HG02678 (cell line): ENCODE measurements at regions not wholly inside any gene's neighbourhood (a gene's known extent, or its start where the extent isn't known, plus 50 kb on each side); places are given as distances from the start of the nearest gene placed in this dataset.
A peak's percentile ranks its signal among the peaks of the same experiment; 100 is the strongest.
"Not testable (repeated sequence)": the region's sequence is repeated elsewhere in the genome, so short reads cannot be mapped to it uniquely, and the experiment has no call there.

Experiments used
- ATAC-seq: cut with Tn5 transposase; IDR thresholded peaks from one replicate; pipeline ENCODE4 v1.9.1; 2021; ENCODE audit warnings: mild to moderate bottlenecking, moderate library complexity; ENCODE audit not compliant: unreplicated experiment

DNA sequence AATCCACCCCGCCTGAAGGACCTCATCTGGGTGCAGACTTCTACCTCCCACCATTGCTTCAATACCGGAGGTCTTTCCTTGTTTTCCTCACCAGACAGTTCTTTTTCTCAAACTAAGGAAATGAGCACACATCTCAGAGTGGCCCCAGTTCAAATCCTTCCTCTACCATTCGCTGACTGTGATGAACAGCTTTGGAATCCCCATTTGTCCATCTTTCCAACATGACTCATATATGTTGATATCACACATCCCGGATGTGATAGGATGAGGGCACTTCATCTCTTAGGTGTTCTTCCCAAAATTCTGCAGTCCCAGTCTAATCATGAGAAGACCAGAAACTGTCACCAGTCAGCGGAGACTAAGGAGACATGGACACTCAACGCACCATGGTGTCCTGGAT is 67.9 kb upstream of the SMURF2 start:
- not testable (repeated sequence) for ATAC-seq

DNA sequence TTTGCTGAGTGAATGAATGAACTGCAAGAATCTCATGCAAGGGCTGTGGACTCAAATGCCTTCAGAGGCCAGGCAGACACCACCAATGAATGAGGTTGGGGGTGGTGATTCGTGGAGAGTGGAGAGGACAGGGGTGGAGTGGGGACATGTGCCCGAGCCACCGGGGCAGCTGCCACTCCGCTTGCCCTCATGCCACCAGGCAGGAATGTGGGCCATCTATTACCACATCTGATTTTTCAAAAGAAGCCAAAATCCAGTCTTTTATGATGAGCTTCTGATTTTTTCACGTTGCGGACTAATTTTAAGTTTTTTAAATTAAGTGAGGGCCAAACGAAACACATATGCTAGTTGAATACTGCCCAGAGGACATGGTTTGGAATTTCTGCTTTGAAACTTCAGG is 67.1 kb upstream of the SMURF2 start:
- no peak for ATAC-seq

DNA sequence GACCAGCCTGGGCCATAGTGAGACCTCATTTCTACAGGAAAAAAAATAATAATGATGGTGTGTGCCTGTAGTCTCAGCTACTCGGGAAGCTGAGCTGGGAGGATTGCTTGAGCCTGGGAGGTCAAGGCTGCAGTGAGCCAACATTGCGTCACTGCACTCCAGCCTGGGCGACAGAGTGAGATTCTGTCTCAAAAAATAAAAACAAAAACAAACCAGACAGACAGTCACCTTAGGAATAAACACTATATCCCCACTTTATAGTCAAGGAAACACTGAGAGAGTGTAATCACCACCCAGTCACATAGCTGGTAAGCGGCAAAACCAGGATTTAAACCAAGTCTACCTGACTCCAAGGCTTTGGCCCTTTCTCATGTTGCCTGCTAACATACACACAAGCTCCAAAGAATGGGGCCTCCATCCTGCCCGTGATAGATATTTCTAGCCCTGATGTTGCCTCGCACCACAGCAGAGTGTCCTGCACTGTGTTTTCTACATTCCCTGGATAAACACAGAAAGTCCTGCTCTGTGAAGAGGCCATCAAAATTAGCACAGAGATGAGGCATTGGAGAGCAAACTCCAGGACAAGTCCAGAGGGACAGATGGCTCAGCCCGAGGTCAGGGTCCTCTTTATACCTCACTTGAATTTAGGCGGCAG is 66.1 kb upstream of the SMURF2 start:
- ATAC-seq = no peak

DNA sequence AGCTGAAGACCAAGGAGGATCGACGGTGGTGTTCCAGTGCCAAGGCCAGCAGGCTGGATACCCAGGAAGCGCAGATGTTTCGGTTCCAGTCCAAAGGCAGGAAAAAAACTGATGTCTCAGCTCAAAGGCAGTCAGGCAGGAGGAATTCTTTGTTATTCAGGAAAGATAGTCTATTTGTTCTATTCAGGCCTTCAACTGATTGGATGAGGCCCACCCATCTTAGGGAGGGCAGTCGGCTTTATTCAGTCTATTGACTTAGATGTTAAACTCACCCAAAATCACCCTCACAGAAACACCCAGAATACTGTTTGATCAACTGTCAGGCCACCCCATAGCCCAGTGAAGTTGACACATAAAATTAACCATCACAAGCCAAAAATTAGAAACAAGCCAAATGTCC is 63.9 kb upstream of the SMURF2 start:
- not testable (repeated sequence) for ATAC-seq

DNA sequence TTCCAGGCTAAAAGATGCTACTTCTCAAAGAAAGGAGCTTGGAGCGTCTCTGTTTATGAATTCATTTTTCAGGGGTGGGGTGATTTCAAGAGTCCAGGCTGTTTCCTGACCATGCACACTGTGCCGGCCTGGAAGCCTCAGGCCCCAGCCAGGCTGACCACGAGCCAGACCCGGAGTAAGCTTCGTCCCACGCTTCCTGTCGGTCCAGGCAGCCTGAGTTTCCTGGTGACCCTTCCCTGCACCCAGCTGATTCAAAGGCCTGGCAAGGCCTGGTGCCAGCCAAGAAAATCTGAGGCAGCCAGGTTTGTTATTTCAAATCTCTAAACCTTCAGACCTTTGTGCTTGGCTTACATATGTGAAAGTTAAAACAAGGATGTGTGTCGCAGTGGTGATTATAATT is 62.1 kb upstream of the SMURF2 start:
- ATAC-seq = not testable (repeated sequence)

DNA sequence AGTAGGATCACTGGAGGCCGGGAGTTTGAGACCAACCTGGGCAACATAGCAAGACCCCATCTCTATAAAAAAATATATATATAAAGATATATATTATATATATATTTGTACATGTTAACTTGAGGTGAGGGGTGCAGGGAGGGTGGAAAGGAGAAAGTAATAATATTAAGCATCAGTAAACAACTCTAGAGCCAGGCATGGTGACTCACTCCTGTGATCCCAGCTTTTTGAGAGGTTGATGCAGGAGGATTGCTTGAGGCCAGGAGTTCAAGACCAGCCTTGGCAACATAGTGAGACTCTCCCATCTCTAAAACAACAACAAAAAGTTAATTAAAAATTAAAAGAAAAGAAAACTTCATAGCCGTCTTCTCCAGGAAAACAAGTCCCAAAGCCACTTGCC is 61.7 kb upstream of the SMURF2 start:
- ATAC-seq = no peak

DNA sequence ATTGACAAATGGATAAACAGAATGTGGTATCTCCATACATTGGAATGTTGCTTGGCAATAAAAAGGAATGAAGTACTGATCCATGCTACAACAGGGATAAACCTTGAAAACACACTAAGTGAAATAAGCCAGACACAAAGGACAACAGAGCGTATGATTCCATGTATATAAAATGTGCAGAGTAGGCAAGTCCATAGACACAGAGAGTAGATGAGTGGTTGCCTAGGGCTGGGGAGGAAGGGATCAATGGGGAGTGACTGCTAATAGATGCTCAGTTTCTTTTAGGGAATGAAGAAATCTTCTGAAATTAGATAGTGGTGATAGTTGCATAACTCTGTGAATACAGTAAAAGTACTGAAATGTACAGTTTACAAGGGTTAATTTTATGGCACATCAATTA is 59.4 kb upstream of the SMURF2 start:
- not testable (repeated sequence) for ATAC-seq

DNA sequence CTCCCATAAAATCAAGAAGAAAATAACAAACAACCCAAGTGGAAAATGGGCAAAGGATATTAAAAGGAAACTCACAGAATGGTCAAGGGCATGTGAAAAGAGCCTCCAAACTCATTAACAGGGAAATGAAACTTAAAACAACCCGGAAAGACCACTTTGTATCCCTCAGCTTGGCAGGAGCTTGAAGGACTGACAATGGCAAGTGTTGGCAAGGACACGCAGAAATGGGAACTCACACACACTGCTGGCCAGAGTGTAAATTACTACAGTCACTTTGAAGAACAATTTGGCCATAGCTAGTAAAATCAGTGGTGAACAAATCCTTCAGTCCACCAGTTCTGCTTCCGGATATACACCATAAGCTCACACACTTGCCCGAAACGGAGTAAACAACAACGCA is 58.1 kb upstream of the SMURF2 start:
- not testable (repeated sequence) for ATAC-seq

DNA sequence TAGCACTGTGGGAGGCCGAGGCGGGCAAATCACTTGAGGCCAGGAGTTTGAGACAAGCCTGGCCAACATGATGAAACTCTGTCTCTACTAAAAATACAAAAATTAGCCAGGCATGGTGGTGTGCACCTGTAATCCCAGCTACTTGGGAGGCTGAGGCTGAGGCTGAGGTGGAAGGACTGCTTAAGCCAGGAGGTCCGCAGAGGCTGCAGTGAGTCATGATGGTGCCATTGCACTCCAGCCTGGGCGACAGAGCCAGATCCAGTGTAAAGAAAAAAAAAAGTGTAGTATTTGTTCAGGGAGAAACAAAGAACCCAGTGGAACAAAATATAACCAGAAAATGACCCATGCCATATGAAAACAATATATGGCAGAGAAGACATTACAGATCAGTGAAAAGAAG is 57.4 kb upstream of the SMURF2 start:
- ATAC-seq = not testable (repeated sequence)

DNA sequence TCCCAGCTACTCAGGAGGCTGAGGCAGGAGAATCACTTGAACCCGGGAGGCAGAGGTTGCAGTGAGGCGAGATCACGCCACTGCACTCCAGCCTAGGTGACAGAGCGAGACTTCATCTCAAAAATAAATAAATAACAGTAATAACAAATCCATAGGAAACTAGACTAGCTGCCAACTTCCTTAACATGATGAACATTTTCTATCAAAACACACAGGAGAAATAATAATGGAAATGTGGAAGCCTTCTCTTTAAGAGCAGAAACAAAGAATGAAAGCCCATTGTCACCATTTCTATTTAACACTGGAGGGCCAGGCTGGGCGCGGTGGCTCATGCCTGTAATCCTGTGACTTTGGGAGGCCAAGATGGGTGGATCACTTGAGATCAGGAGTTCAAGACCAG is 56.7 kb upstream of the SMURF2 start:
- not testable (repeated sequence) for ATAC-seq

DNA sequence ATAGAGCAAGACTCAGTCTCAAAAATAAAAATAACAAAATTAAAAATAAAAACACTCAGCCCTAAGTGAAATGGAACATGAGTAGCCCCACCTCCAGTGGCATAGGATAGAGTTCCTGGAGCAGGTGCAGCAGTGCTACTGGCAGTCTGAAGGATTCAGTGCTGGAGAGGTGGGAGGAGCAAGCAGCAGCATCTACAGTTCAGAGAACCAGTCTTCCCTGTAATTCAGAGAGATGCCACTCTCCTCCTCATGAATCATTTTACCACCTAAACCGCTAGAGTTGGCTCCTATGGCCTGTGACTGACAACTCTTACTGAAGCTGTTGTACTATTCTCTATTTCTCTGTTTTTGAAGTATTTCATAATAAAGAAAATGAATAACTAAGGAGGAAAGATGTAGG is 56.0 kb upstream of the SMURF2 start:
- ATAC-seq = no peak

DNA sequence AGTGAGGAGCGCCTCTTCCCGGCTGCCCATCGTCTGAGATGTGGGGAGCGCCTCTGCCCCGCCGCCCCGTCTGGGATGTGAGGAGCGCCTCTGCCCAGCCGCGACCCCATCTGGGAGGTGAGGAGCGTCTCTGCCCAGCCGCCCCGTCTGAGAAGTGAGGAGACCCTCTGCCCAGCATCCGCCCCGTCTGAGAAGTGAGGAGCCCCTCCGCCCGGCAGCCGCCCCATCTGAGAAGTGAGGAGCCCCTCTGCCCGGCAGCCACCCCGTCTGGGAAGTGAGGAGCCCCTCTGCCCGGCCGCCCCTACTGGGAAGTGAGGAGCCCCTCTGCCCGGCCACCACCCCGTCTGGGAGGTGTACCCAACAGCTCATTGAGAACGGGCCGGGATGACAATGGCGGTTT is 54.4 kb upstream of the SMURF2 start:
- not testable (repeated sequence) for ATAC-seq

DNA sequence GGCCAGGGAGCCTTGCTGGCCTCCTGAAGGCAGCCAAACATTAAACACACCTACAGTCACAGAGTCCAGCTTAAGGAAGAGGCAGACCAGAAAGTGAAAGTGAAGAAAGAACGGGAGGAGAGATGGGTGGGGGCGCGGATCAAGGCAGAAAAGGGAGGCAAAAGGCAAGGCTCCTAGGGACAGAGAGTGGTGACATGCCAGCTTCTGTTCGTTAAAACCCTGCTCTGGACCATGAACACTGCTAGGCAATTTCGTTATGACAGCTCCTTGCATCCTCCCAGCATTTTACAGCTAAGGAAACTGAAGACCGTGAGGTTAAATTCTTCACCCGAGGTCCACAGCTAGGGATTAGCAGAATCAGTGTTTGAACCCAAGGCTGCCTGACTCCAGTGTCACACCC is 51.7 kb upstream of the SMURF2 start:
- ATAC-seq = not testable (repeated sequence)

DNA sequence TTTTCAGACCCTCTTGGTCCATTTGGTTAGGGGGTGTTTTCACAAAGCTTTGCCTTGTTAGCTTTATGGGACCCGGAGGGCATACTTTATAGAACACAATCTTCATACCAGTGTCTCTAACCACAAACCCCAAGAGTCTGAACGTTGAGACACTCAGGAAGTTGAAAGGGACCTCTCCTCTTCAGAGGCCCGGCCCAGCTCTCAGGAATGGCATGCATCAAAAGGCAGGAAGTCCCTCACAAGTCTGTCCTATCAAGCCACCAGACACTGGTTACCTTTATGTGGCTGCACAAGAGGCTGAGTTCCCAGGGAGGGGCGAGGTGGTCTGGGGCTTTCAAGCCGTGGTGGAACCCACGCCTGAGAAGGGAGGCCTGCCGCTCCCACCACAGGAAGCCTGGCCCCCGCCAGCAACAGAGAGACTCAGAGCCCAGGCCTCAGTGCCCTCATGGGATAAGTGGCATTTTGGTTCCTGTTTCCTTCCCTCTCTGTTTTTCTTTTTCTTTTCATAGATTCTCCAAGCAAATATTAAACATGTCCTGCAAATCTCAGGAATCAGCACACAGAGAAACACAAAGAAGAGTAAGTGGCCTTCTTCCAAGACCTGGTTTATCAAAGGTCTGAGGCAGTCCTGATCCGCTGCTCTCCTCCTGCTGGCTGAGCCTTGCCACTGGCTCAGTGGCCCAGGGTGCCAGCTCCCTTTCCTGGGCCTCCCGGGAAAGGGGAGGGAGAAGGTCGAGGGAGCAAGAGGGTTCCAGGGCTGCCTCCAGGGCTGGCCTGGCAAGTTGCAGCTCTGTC is 50.6 kb upstream of the SMURF2 start:
- ATAC-seq = peak; percentile 76
